ENCODE measurements at regions not wholly inside any gene's neighbourhood (a gene's known extent, or its start where the extent isn't known, plus 50 kb on each side); places are given as distances from the start of the nearest gene placed in this dataset.
"Not testable (repeated sequence)": the region's sequence is repeated elsewhere in the genome, so short reads cannot be mapped to it uniquely, and the experiment has no call there.

DNA sequence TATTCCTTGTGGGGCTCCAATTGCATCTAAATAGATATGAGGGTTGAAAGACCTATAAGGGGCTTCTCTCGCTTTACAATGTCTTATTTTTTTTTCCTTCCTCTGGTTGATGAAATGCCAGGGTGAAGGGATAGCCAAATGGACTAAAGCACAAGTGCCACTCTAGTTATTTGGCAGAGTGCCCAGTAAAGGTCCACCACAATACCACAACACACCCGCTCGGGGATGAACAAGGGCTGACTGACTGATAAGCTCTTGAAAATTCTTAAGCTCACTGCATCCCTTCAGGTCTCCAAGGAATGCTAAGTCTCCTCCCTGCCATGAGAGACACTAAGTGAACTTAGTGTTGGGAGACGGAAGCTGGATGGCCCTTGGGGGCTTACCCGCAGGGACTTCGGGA lies 121.0 kb upstream of the CCNG1 start:
- TF ChIP-seq, protein P1, sequence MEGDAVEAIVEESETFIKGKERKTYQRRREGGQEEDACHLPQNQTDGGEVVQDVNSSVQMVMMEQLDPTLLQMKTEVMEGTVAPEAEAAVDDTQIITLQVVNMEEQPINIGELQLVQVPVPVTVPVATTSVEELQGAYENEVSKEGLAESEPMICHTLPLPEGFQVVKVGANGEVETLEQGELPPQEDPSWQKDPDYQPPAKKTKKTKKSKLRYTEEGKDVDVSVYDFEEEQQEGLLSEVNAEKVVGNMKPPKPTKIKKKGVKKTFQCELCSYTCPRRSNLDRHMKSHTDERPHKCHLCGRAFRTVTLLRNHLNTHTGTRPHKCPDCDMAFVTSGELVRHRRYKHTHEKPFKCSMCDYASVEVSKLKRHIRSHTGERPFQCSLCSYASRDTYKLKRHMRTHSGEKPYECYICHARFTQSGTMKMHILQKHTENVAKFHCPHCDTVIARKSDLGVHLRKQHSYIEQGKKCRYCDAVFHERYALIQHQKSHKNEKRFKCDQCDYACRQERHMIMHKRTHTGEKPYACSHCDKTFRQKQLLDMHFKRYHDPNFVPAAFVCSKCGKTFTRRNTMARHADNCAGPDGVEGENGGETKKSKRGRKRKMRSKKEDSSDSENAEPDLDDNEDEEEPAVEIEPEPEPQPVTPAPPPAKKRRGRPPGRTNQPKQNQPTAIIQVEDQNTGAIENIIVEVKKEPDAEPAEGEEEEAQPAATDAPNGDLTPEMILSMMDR (conservative IDR thresholded peaks at IDR 0.05; ENCODE audit: low read depth in 2 of 2): not testable (repeated sequence)
- TF ChIP-seq ZNF114 (CRISPR knock-in tag; IDR thresholded peaks at IDR 0.05); POLR2AphosphoS5 (IDR thresholded peaks at IDR 0.05; ENCODE audit: low read depth); EZH2 (IDR thresholded peaks at IDR 0.05; ENCODE audit: low read depth, unreplicated experiment); JUNB (IDR thresholded peaks at IDR 0.05; ENCODE audit: unreplicated experiment); EZH2phosphoT487 (IDR thresholded peaks at IDR 0.05; ENCODE audit: unreplicated experiment); STAT1 (IDR thresholded peaks at IDR 0.05; ENCODE audit: unreplicated experiment); CREB1 (CRISPR knock-in tag; IDR thresholded peaks at IDR 0.05; ENCODE audit: low read depth); NANOG (IDR thresholded peaks at IDR 0.05; ENCODE audit: borderline replicate concordance): not testable (repeated sequence)
- TF ChIP-seq, protein P2, sequence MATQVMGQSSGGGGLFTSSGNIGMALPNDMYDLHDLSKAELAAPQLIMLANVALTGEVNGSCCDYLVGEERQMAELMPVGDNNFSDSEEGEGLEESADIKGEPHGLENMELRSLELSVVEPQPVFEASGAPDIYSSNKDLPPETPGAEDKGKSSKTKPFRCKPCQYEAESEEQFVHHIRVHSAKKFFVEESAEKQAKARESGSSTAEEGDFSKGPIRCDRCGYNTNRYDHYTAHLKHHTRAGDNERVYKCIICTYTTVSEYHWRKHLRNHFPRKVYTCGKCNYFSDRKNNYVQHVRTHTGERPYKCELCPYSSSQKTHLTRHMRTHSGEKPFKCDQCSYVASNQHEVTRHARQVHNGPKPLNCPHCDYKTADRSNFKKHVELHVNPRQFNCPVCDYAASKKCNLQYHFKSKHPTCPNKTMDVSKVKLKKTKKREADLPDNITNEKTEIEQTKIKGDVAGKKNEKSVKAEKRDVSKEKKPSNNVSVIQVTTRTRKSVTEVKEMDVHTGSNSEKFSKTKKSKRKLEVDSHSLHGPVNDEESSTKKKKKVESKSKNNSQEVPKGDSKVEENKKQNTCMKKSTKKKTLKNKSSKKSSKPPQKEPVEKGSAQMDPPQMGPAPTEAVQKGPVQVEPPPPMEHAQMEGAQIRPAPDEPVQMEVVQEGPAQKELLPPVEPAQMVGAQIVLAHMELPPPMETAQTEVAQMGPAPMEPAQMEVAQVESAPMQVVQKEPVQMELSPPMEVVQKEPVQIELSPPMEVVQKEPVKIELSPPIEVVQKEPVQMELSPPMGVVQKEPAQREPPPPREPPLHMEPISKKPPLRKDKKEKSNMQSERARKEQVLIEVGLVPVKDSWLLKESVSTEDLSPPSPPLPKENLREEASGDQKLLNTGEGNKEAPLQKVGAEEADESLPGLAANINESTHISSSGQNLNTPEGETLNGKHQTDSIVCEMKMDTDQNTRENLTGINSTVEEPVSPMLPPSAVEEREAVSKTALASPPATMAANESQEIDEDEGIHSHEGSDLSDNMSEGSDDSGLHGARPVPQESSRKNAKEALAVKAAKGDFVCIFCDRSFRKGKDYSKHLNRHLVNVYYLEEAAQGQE (IDR thresholded peaks at IDR 0.05; ENCODE audit: unreplicated experiment): not testable (repeated sequence)
- TF ChIP-seq, protein P3, sequence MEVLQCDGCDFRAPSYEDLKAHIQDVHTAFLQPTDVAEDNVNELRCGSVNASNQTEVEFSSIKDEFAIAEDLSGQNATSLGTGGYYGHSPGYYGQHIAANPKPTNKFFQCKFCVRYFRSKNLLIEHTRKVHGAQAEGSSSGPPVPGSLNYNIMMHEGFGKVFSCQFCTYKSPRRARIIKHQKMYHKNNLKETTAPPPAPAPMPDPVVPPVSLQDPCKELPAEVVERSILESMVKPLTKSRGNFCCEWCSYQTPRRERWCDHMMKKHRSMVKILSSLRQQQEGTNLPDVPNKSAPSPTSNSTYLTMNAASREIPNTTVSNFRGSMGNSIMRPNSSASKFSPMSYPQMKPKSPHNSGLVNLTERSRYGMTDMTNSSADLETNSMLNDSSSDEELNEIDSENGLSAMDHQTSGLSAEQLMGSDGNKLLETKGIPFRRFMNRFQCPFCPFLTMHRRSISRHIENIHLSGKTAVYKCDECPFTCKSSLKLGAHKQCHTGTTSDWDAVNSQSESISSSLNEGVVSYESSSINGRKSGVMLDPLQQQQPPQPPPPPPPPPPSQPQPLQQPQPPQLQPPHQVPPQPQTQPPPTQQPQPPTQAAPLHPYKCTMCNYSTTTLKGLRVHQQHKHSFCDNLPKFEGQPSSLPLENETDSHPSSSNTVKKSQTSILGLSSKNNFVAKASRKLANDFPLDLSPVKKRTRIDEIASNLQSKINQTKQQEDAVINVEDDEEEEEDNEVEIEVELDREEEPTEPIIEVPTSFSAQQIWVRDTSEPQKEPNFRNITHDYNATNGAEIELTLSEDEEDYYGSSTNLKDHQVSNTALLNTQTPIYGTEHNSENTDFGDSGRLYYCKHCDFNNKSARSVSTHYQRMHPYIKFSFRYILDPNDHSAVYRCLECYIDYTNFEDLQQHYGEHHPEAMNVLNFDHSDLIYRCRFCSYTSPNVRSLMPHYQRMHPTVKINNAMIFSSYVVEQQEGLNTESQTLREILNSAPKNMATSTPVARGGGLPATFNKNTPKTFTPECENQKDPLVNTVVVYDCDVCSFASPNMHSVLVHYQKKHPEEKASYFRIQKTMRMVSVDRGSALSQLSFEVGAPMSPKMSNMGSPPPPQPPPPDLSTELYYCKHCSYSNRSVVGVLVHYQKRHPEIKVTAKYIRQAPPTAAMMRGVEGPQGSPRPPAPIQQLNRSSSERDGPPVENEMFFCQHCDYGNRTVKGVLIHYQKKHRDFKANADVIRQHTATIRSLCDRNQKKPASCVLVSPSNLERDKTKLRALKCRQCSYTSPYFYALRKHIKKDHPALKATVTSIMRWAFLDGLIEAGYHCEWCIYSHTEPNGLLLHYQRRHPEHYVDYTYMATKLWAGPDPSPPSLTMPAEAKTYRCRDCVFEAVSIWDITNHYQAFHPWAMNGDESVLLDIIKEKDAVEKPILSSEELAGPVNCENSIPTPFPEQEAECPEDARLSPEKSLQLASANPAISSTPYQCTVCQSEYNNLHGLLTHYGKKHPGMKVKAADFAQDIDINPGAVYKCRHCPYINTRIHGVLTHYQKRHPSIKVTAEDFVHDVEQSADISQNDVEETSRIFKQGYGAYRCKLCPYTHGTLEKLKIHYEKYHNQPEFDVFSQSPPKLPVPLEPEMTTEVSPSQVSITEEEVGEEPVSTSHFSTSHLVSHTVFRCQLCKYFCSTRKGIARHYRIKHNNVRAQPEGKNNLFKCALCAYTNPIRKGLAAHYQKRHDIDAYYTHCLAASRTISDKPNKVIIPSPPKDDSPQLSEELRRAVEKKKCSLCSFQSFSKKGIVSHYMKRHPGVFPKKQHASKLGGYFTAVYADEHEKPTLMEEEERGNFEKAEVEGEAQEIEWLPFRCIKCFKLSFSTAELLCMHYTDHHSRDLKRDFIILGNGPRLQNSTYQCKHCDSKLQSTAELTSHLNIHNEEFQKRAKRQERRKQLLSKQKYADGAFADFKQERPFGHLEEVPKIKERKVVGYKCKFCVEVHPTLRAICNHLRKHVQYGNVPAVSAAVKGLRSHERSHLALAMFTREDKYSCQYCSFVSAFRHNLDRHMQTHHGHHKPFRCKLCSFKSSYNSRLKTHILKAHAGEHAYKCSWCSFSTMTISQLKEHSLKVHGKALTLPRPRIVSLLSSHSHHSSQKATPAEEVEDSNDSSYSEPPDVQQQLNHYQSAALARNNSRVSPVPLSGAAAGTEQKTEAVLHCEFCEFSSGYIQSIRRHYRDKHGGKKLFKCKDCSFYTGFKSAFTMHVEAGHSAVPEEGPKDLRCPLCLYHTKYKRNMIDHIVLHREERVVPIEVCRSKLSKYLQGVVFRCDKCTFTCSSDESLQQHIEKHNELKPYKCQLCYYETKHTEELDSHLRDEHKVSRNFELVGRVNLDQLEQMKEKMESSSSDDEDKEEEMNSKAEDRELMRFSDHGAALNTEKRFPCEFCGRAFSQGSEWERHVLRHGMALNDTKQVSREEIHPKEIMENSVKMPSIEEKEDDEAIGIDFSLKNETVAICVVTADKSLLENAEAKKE (CRISPR knock-in tag; IDR thresholded peaks at IDR 0.05): not testable (repeated sequence)
- TF ChIP-seq, protein P4, sequence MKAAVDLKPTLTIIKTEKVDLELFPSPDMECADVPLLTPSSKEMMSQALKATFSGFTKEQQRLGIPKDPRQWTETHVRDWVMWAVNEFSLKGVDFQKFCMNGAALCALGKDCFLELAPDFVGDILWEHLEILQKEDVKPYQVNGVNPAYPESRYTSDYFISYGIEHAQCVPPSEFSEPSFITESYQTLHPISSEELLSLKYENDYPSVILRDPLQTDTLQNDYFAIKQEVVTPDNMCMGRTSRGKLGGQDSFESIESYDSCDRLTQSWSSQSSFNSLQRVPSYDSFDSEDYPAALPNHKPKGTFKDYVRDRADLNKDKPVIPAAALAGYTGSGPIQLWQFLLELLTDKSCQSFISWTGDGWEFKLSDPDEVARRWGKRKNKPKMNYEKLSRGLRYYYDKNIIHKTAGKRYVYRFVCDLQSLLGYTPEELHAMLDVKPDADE (IDR thresholded peaks at IDR 0.05): not testable (repeated sequence)

All from GM23338 (cell line).